ENCODE measurements at regions not wholly inside any gene's neighbourhood (a gene's known extent, or its start where the extent isn't known, plus 50 kb on each side); places are given as distances from the start of the nearest gene placed in this dataset.

DNA sequence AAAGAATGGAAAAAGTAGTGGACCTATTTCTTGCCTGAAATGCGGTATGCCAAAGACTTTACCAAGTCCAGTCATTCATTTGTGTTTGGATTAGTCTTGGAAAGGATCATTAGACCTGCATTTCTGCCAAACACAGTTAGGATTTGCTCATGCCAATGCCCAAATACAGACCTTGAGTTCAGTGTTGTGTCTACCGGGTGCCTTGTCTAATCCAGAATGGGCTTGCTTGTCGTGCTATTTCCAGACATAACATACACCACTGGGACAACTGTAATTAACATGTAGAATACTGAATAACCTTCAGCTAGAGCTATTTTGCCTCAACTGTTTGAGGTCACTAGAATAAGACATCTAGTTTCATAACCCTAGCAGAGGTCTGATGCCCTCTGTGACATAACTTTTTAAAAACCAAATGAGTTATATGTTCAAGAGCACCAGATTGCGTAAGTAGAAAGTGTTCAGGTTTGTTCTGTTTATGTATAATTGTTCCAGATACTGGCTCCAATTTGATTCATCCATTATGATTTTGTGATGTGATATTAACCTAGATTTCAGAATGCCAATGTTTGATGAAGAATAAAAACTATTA lies 145.3 kb upstream of the DPH6 start:
- DNase-seq (ENCODE audit: low read depth, low spot score) (no peak), FAIRE-seq (no peak), ATAC-seq (no peak)
- Histone ChIP-seq H3K27me3 (replicated peaks in 1 of 2; ENCODE audit: control insufficient read depth in 2 of 2, insufficient read depth in 2 of 2, low read length in 1 of 2) (no peaks in the 10 kb centered on the region), H3K9ac (ENCODE audit: control insufficient read depth, insufficient read depth, low read length) (no peak overlapping the region), H2AFZ (ENCODE audit: control insufficient read depth, low read depth, low read length) (no peak overlapping the region), H3K4me3 (no peak overlapping the region), H3K4me1 (ENCODE audit: control insufficient read depth, insufficient read depth, low read length) (no peaks in the 10 kb centered on the region), H3K36me3 (ENCODE audit: control insufficient read depth in 2 of 2, insufficient read depth in 2 of 2, low read length in 1 of 2) (no peaks in the 10 kb centered on the region), H3K79me2 (ENCODE audit: control insufficient read depth, insufficient read depth, low read length) (no peaks in the 10 kb centered on the region), H3K4me2 (ENCODE audit: control insufficient read depth, insufficient read depth) (no peak overlapping the region), H4K20me1 (ENCODE audit: control insufficient read depth, insufficient read depth) (no peaks in the 10 kb centered on the region), H3K27ac (ENCODE audit: control insufficient read depth, insufficient read depth) (no peak overlapping the region), H3K9me3 (replicated peaks; ENCODE audit: control insufficient read depth, insufficient read depth, low read length) (no peaks in the 10 kb centered on the region)
- in situ Hi-C loops (cut with MboI) = no loop called here
- ChIA-PET POLR2A (no interaction called here), CTCF (interaction anchor here (0.9 kb wide), 1 partner anchor 402 kb away, joined by 3 read pairs; no protein-coding TSS in a partner anchor), SMC1A (ENCODE audit: uncharacterized antibody, unreplicated experiment) (interaction anchor here (1.6 kb wide), 1 partner anchor 9 kb away, joined by 4 read pairs; no protein-coding TSS in a partner anchor), RAD21 (ENCODE audit: unreplicated experiment) (no interaction called here)
- TF ChIP-seq SREBF1 (IDR thresholded peaks at IDR 0.05; ENCODE audit: low read length) (no peak), CBX5 (IDR thresholded peaks at IDR 0.05; ENCODE audit: low read depth) (no peak), ZBTB11 (CRISPR knock-in tag; IDR thresholded peaks at IDR 0.05) (no peak), PML (IDR thresholded peaks at IDR 0.05; ENCODE audit: low read length) (no peak), ZNF274 (IDR thresholded peaks at IDR 0.05; ENCODE audit: insufficient read depth, insufficient read length) (no peak), HSF1 (IDR thresholded peaks at IDR 0.05; ENCODE audit: low read depth, low read length) (no peak), NR2C1 (IDR thresholded peaks at IDR 0.05) (no peak), E2F4 (IDR thresholded peaks at IDR 0.05; ENCODE audit: low read depth, low read length) (no peak), PBX3 (IDR thresholded peaks at IDR 0.05; ENCODE audit: insufficient replicate concordance, low read depth, low read length) (no peak), MTA2 (IDR thresholded peaks at IDR 0.05; ENCODE audit: low read depth) (no peak)
- BruUV-seq (replicated peaks) = no TSS peak
- WGBS (ENCODE audit: insufficient coverage, insufficient replicate concordance, low lambda C conversion rate, missing lambda C conversion rate) = 11% methylated on average over 4 of the region's 4 CpGs
- intact Hi-C loops (cut with micrococcal nuclease; ENCODE audit: unreplicated experiment) = no loop called here

Data from GM12878 (cell line).